Fibroblast of lung (primary cell): ENCODE measurements at regions not wholly inside any gene's neighbourhood (a gene's known extent, or its start where the extent isn't known, plus 50 kb on each side); places are given as distances from the start of the nearest gene placed in this dataset.

ENCODE experiments used
- DNase-seq, 2 donors: peaks; one replicate each; pipeline versions ENCODE4 v3.0.0 to v3.0.0-alpha.2; 2010; ENCODE audit warnings: low read depth in 2 of 2
- H2AFZ ChIP-seq: 2 replicates; pipeline ENCODE4 v1.5.1; 2012; ENCODE audit warnings: low read length, control low read depth, inconsistent platforms
- H3K27ac ChIP-seq: 2 replicates; pipeline ENCODE4 v1.5.1; 2011; ENCODE audit warnings: low read length, control low read depth; ENCODE audit not compliant: insufficient read depth
- H3K27me3 ChIP-seq: 2 replicates; pipeline ENCODE4 v1.5.1; 2011; ENCODE audit warnings: mild to moderate bottlenecking, low read length; ENCODE audit not compliant: control insufficient read depth, insufficient read depth
- H3K36me3 ChIP-seq: 2 replicates; pipeline ENCODE4 v1.5.1; 2011; ENCODE audit warnings: low read length; ENCODE audit not compliant: control insufficient read depth, insufficient read depth
- H3K4me1 ChIP-seq: 2 replicates; pipeline ENCODE4 v1.5.1; 2011; ENCODE audit warnings: low read length; ENCODE audit not compliant: control insufficient read depth, insufficient read depth; ENCODE audit errors: extremely low read depth
- H3K4me2 ChIP-seq: 2 replicates; pipeline ENCODE4 v1.5.1; 2011; ENCODE audit warnings: low read length, control low read depth; ENCODE audit not compliant: insufficient read depth; ENCODE audit errors: extremely low read depth
- H3K4me3 ChIP-seq, 4 experiments: fragments of 200-600 bp in 1 of 4; sonication (generic) in 1 of 4; replicated peaks in 1 of 4; 2 replicates each; pipeline ENCODE4 v1.5.1; 2011 to 2016; ENCODE audit warnings: low read length in 4 of 4, low read depth in 3 of 4, mild to moderate bottlenecking in 3 of 4, control low read depth in 2 of 4, inconsistent platforms in 1 of 4, mixed read lengths in 1 of 4; ENCODE audit not compliant: insufficient read depth in 1 of 4; ENCODE audit errors: control extremely low read depth in 1 of 4
- H3K79me2 ChIP-seq: 2 replicates; pipeline ENCODE4 v1.5.1; 2012; ENCODE audit warnings: mild to moderate bottlenecking, low read length, inconsistent platforms; ENCODE audit not compliant: control insufficient read depth, insufficient read depth
- H3K9ac ChIP-seq: 2 replicates; pipeline ENCODE4 v1.5.1; 2011; ENCODE audit warnings: mild to moderate bottlenecking, low read length, control low read depth; ENCODE audit not compliant: insufficient read depth
- H3K9me3 ChIP-seq: 2 replicates; pipeline ENCODE4 v1.5.1; 2012; ENCODE audit warnings: low read depth, low read length; ENCODE audit not compliant: control insufficient read depth, insufficient read depth
- H4K20me1 ChIP-seq: 2 replicates; pipeline ENCODE4 v1.5.1; 2011; ENCODE audit warnings: low read length; ENCODE audit not compliant: control insufficient read depth, insufficient read depth; ENCODE audit errors: extremely low read depth
- EZH2 ChIP-seq: IDR thresholded peaks from 2 replicates; pipeline ENCODE4 v1.5.1; 2012; ENCODE audit warnings: low read length, control low read depth, mild to moderate bottlenecking; ENCODE audit errors: missing control alignments
- TF ChIP-seq, protein P1 (sequence below), 2 donors: IDR thresholded peaks in 1 of 2; conservative IDR thresholded peaks in 1 of 2; 1 replicate in 1 of 2; 2 replicates in 1 of 2; pipeline ENCODE4 v1.5.1; 2011 to 2012; ENCODE audit warnings: low read length in 2 of 2, control low read depth in 1 of 2, inconsistent platforms in 1 of 2, low read depth in 1 of 2, mild to moderate bottlenecking in 1 of 2

DNA sequence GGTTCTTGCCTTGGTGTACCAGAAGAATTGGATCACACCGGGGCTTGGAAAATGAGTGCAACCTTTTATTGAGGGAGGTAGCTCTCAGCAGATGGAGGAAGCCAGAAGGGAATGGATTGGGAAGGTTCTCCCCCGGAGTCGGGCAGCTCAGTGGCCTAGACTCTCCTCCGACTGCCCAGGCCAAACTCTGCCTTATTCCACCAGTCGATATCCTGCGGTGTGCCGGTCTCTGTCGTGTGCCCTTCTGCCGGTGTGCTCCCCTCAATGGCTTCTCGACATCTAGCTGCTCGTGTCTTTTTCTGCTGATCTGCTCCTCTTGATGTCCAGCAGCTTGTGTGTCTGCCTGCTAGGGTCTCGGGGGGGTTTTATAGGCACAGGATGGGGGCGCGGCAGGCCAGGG lies 87.4 kb upstream of the CCL21 start:
- Histone ChIP-seq H3K9me3 (no peaks in the 10 kb centered on the region), H3K27me3 (no peaks in the 10 kb centered on the region), H3K4me2 (no peak overlapping the region), H3K9ac (no peak overlapping the region), H3K36me3 (no peaks in the 10 kb centered on the region), H3K4me3 (no peak overlapping the region), H3K27ac (no peak overlapping the region), H2AFZ (no peak overlapping the region), H3K4me1 (no peaks in the 10 kb centered on the region), H4K20me1 (no peaks in the 10 kb centered on the region), H3K79me2 (no peaks in the 10 kb centered on the region)
- DNase-seq = no peak
- no peak for TF ChIP-seq EZH2
- TF ChIP-seq, protein P1, sequence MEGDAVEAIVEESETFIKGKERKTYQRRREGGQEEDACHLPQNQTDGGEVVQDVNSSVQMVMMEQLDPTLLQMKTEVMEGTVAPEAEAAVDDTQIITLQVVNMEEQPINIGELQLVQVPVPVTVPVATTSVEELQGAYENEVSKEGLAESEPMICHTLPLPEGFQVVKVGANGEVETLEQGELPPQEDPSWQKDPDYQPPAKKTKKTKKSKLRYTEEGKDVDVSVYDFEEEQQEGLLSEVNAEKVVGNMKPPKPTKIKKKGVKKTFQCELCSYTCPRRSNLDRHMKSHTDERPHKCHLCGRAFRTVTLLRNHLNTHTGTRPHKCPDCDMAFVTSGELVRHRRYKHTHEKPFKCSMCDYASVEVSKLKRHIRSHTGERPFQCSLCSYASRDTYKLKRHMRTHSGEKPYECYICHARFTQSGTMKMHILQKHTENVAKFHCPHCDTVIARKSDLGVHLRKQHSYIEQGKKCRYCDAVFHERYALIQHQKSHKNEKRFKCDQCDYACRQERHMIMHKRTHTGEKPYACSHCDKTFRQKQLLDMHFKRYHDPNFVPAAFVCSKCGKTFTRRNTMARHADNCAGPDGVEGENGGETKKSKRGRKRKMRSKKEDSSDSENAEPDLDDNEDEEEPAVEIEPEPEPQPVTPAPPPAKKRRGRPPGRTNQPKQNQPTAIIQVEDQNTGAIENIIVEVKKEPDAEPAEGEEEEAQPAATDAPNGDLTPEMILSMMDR (conservative IDR thresholded peaks at IDR 0.05 in 1 of 2, IDR thresholded peaks at IDR 0.05 in 1 of 2; ENCODE audit: low read depth in 1 of 2, low read length in 2 of 2) = no peak

GRCh38 chr9:34796924-34797323 lies 87.0 kb upstream of the CCL21 start:
- H2AFZ ChIP-seq = no peak overlapping the region
- no peak overlapping the region for H3K4me2 ChIP-seq
- H3K9me3 ChIP-seq = no peaks in the 10 kb centered on the region
- H3K27me3 ChIP-seq = no peaks in the 10 kb centered on the region
- H3K79me2 ChIP-seq = no peaks in the 10 kb centered on the region
- no peak overlapping the region for H3K4me3 ChIP-seq
- TF ChIP-seq, protein P1 (conservative IDR thresholded peaks at IDR 0.05 in 1 of 2, IDR thresholded peaks at IDR 0.05 in 1 of 2; ENCODE audit: low read depth in 1 of 2, low read length in 2 of 2) = no peak
- no peak for TF ChIP-seq EZH2
- H3K9ac ChIP-seq = no peak overlapping the region
- no peak overlapping the region for H3K27ac ChIP-seq
- H4K20me1 ChIP-seq = no peaks in the 10 kb centered on the region
- DNase-seq = no peak
- no peaks in the 10 kb centered on the region for H3K36me3 ChIP-seq
- H3K4me1 ChIP-seq = no peaks in the 10 kb centered on the region

DNA sequence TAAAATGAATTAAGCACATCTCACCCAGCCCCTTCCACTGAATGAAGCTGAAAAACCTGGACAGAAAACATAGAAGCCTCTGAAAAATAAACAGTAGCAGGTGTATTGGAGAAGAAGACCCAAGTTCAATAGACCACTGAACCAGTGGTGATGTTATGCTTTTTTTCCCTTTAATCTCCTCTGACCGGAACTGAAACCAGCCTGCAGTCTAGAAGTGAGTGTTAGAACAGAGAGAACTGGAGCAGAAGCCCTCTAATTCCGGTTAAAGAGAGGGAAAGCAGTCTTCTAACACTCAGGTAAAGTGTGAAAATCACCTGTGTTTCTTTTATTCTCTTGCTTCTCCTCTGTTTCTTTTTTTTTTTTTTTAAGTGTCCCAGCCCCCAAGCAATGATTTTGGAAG lies 83.5 kb upstream of the CCL21 start:
- no peak overlapping the region for H3K4me2 ChIP-seq
- no peaks in the 10 kb centered on the region for H3K9me3 ChIP-seq
- TF ChIP-seq, protein P1 (conservative IDR thresholded peaks at IDR 0.05 in 1 of 2, IDR thresholded peaks at IDR 0.05 in 1 of 2; ENCODE audit: low read depth in 1 of 2, low read length in 2 of 2) = no peak
- TF ChIP-seq EZH2 = no peak
- no peak overlapping the region for H2AFZ ChIP-seq
- H3K4me3 ChIP-seq = no peak overlapping the region
- no peaks in the 10 kb centered on the region for H3K27me3 ChIP-seq
- no peaks in the 10 kb centered on the region for H3K79me2 ChIP-seq
- no peak overlapping the region for H3K27ac ChIP-seq
- no peaks in the 10 kb centered on the region for H3K4me1 ChIP-seq
- H4K20me1 ChIP-seq = no peaks in the 10 kb centered on the region
- no peaks in the 10 kb centered on the region for H3K36me3 ChIP-seq
- H3K9ac ChIP-seq = no peak overlapping the region
- DNase-seq = no peak
